SU-DHL-6 (cell line): ENCODE measurements at regions not wholly inside any gene's neighbourhood (a gene's known extent, or its start where the extent isn't known, plus 50 kb on each side); places are given as distances from the start of the nearest gene placed in this dataset.

Source experiments
- CTCF ChIP-seq: fragments of 200-600 bp; sonication (generic); IDR thresholded peaks from one replicate; pipeline ENCODE4 v1.5.1; 2017; ENCODE audit warnings: antibody characterized with exemption, mild to moderate bottlenecking, low read length, moderate library complexity; ENCODE audit not compliant: insufficient read depth, poor library complexity, severe bottlenecking
- EZH2phosphoT487 ChIP-seq: fragments of 200-600 bp; sonication (generic), shearing (Covaris generic); conservative IDR thresholded peaks from 2 replicates; pipeline ENCODE4 v1.6.1; 2018; ENCODE audit warnings: mild to moderate bottlenecking, antibody characterized with exemption, low read length, moderate library complexity, mixed read lengths

DNA sequence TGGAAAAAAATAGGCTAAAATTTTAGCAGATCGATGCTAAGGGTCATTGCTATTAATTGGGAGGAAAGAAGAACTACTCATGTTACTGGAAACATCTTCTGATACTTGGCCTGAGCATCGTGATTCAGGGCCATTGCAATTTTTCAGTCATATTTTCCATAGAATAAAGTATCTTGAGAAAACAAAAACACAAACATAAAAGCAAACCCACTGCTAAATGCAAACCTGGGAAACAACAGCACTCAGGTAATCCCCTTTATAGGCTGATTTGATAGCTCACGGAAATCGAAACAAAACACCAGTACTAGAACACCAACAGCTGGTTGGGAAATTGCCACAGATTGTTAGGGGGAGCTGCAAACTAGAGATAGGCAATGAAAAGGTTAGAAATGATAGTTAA is 172.9 kb upstream of the ESRRG start:
- TF ChIP-seq CTCF (no peak), EZH2phosphoT487 (no peak)
